ENCODE measurements at regions not wholly inside any gene's neighbourhood (a gene's known extent, or its start where the extent isn't known, plus 50 kb on each side); places are given as distances from the start of the nearest gene placed in this dataset.

- H3K36me3 ChIP-seq (ENCODE audit: control insufficient read depth, insufficient read depth, low read length) = no peaks in the 10 kb centered on the region
- ChIA-PET POLR2A (no interaction called here), CTCF (no interaction called here)
- H3K4me3 ChIP-seq (ENCODE audit: low read depth, low read length) = no peak overlapping the region
- no peaks in the 10 kb centered on the region for H3K27me3 ChIP-seq (ENCODE audit: control insufficient read depth, insufficient read depth, low read length)
- DNase-seq (ENCODE audit: low read depth) = no peak
- TF ChIP-seq CTCF (IDR thresholded peaks at IDR 0.05; ENCODE audit: insufficient read depth, low read depth, low read length) = no peak
Measured at GRCh38 chrX:39756086-39756883, 341.5 kb downstream of the BCOR start.

DNA sequence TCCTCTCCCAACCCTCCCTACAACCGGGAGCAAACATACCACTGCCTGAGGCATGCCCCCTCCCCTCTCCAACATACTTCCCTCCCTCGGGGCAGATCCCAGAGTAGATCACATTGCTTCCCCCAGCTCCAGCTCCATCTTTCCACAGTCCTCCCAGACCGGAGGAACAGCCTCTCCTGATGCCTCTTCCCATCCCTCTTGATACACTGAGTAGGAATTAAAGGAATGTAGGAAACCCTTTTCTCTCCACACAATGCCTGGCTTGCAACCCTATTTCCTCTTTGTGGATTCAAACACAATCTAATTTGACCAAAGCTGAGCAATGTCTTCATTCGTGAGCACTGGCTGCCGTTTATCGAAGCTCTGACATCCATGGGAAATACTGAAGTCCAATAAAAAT, 339.8 kb downstream of the BCOR start:
- ChIA-PET POLR2A (interaction anchor here (0.6 kb wide), 1 partner anchor 890 kb away, joined by 3 read pairs; no protein-coding TSS in a partner anchor), CTCF (interaction anchor here (1.4 kb wide), 1 partner anchor 55 kb away, joined by 3 read pairs; no protein-coding TSS in a partner anchor)
- DNase-seq (ENCODE audit: low read depth) = no peak
- no peak overlapping the region for H3K4me3 ChIP-seq (ENCODE audit: low read depth, low read length)
- TF ChIP-seq CTCF (IDR thresholded peaks at IDR 0.05; ENCODE audit: insufficient read depth, low read depth, low read length) = no peak
- no peaks in the 10 kb centered on the region for H3K36me3 ChIP-seq (ENCODE audit: control insufficient read depth, insufficient read depth, low read length)
- H3K27me3 ChIP-seq (ENCODE audit: control insufficient read depth, insufficient read depth, low read length) = no peaks in the 10 kb centered on the region

GRCh38 chrX:39758791-39759525, 338.8 kb downstream of the BCOR start:
- no peaks in the 10 kb centered on the region for H3K36me3 ChIP-seq (ENCODE audit: control insufficient read depth, insufficient read depth, low read length)
- H3K4me3 ChIP-seq (ENCODE audit: low read depth, low read length) = no peak overlapping the region
- no peak for TF ChIP-seq CTCF (IDR thresholded peaks at IDR 0.05; ENCODE audit: insufficient read depth, low read depth, low read length)
- DNase-seq (ENCODE audit: low read depth) = no peak
- POLR2A ChIA-PET = no interaction called here
- CTCF ChIA-PET = interaction anchor here (1.4 kb wide), 1 partner anchor 54 kb away, joined by 3 read pairs; no protein-coding TSS in a partner anchor
- no peaks in the 10 kb centered on the region for H3K27me3 ChIP-seq (ENCODE audit: control insufficient read depth, insufficient read depth, low read length)

DNA sequence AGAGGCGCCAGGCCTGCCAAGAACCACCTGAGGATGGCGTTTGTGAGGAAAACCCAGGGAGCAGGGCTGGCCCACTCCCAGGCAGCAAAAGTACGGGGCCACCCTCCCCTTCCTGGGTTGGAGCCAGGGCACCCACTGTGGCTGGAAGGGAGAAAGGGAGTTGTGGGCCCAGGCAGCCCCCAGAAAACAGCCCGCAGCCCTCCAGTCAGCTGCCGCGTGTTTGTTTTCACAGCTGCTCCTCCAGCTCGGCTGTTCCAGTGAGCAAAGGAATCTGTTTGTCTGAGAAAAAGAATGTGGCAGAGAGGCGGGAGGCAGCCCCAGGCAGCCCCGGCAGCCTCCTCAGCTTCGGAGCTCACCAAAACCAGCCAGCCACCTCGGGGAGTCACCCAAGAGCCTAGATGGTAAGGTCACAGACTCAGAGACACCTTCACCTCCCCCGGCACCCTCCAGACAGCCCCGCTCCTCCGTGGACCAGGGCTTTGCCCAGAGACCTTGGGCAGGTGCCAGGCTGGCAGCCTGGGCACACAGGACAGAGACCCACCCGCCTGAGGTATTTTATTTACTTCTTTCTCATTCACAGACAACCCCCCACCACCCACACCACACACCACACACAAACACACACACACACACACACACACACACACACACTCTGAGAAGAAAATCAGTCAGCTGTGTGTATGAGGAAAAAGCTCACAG, 338.1 kb downstream of the BCOR start:
- no peaks in the 10 kb centered on the region for H3K36me3 ChIP-seq (ENCODE audit: control insufficient read depth, insufficient read depth, low read length)
- CTCF ChIA-PET = interaction anchor here (1.0 kb wide), 1 partner anchor 29 kb away, joined by 3 read pairs; no protein-coding TSS in a partner anchor
- no peak overlapping the region for H3K4me3 ChIP-seq (ENCODE audit: low read depth, low read length)
- TF ChIP-seq CTCF (IDR thresholded peaks at IDR 0.05; ENCODE audit: insufficient read depth, low read depth, low read length) = no peak
- no peaks in the 10 kb centered on the region for H3K27me3 ChIP-seq (ENCODE audit: control insufficient read depth, insufficient read depth, low read length)
- no peak for DNase-seq (ENCODE audit: low read depth)
- POLR2A ChIA-PET = no interaction called here

GRCh38 chrX:39760930-39761329, 336.8 kb downstream of the BCOR start:
- H3K27me3 ChIP-seq (ENCODE audit: control insufficient read depth, insufficient read depth, low read length) = no peaks in the 10 kb centered on the region
- H3K36me3 ChIP-seq (ENCODE audit: control insufficient read depth, insufficient read depth, low read length) = no peaks in the 10 kb centered on the region
- CTCF ChIA-PET = no interaction called here
- no peak for TF ChIP-seq CTCF (IDR thresholded peaks at IDR 0.05; ENCODE audit: insufficient read depth, low read depth, low read length)
- H3K4me3 ChIP-seq (ENCODE audit: low read depth, low read length) = no peak overlapping the region
- POLR2A ChIA-PET = no interaction called here
- no peak for DNase-seq (ENCODE audit: low read depth)

Data from BJ (cell line).